H1 (cell line): ENCODE measurements at regions not wholly inside any gene's neighbourhood (a gene's known extent, or its start where the extent isn't known, plus 50 kb on each side); places are given as distances from the start of the nearest gene placed in this dataset.

Source experiments
- CTCF ChIA-PET: fragments of 300-600 bp; sonication (Branson Sonifier 250); formaldehyde crosslinking; loops from one replicate; lab custom pipeline; 2021; ENCODE audit not compliant: partially characterized antibody; lab: Charles Lee
- POLR2A ChIA-PET: fragments of 300-600 bp; sonication (Branson Sonifier 250); formaldehyde crosslinking; loops from one replicate; lab custom pipeline; 2021; ENCODE audit warnings: inconsistent platforms; ENCODE audit not compliant: partially characterized antibody; lab: Charles Lee
- DNase-seq, 2 experiments: peaks; one replicate each; pipeline versions ENCODE4 v3.0.0 to v3.0.0-alpha.2; 2010 to 2022; ENCODE audit warnings: low spot score in 2 of 2, low read depth in 1 of 2, mixed read lengths in 1 of 2
- FAIRE-seq: peaks from 2 replicates; lab custom pipeline; 2011; peaks lifted over from hg19 to GRCh38; lab: Jason Lieb, UNC
- H2AFZ ChIP-seq: 2 replicates; pipeline ENCODE4 v1.8.1; 2012; ENCODE audit warnings: low read length, inconsistent platforms
- H2AK5ac ChIP-seq: 2 replicates; pipeline ENCODE4 v1.6.1; 2013; ENCODE audit warnings: low read depth, low read length
- H2BK120ac ChIP-seq: replicated peaks from 2 replicates; pipeline ENCODE3; 2013; ENCODE audit warnings: low read depth, low read length, inconsistent platforms
- H2BK12ac ChIP-seq: 2 replicates; pipeline ENCODE4 v1.6.1; 2013; ENCODE audit warnings: low read depth, low read length
- H2BK15ac ChIP-seq: 2 replicates; pipeline ENCODE4 v1.6.1; 2013; ENCODE audit warnings: low read length
- H2BK20ac ChIP-seq: 2 replicates; pipeline ENCODE4 v1.6.1; 2013; ENCODE audit warnings: low read length
- H2BK5ac ChIP-seq: 2 replicates; pipeline ENCODE4 v1.6.1; 2013; ENCODE audit warnings: low read depth, low read length
- H3K14ac ChIP-seq: 2 replicates; pipeline ENCODE4 v1.6.1; 2013; ENCODE audit warnings: inconsistent platforms; ENCODE audit not compliant: insufficient read length
- H3K18ac ChIP-seq: 2 replicates; pipeline ENCODE4 v1.6.1; 2013; ENCODE audit warnings: low read length; ENCODE audit errors: extremely low read depth
- H3K23ac ChIP-seq: 2 replicates; pipeline ENCODE4 v1.6.1; 2013; ENCODE audit warnings: inconsistent platforms; ENCODE audit not compliant: insufficient read length
- H3K23me2 ChIP-seq: 2 replicates; pipeline ENCODE4 v1.6.1; 2013; ENCODE audit warnings: low read depth, low read length
- H3K27ac ChIP-seq: 2 replicates; pipeline ENCODE4 v1.6.1; 2011; ENCODE audit warnings: low read depth, low read length, inconsistent platforms
- H3K27me3 ChIP-seq, 4 experiments: replicated peaks in 1 of 4; 1 replicate in 1 of 4; 2 replicates in 3 of 4; pipeline versions ENCODE4 v1.6.1 to v1.8.1; 2011 to 2013; ENCODE audit warnings: low read length in 3 of 4, mild to moderate bottlenecking in 3 of 4, inconsistent platforms in 2 of 4, mixed read lengths in 2 of 4, moderate library complexity in 1 of 4; ENCODE audit not compliant: control insufficient read depth in 3 of 4, insufficient read depth in 3 of 4; ENCODE audit errors: extremely low read depth in 1 of 4
- H3K36me3 ChIP-seq, 4 experiments: 2 replicates each; pipeline versions ENCODE4 v1.6.1 to v1.8.1; 2011 to 2013; ENCODE audit warnings: mild to moderate bottlenecking in 4 of 4, low read length in 3 of 4, moderate library complexity in 2 of 4, control low read depth in 1 of 4, inconsistent platforms in 1 of 4; ENCODE audit not compliant: insufficient read depth in 4 of 4, control insufficient read depth in 2 of 4
- H3K4ac ChIP-seq: replicated peaks from 2 replicates; pipeline ENCODE3; 2013; ENCODE audit warnings: low read length, low read depth, mixed read lengths, inconsistent platforms; ENCODE audit not compliant: insufficient read length
- H3K4me1 ChIP-seq, 4 experiments: replicated peaks in 1 of 4; 1 replicate in 1 of 4; 2 replicates in 3 of 4; pipeline versions ENCODE4 v1.6.1 to v1.8.1; 2011 to 2013; ENCODE audit warnings: low read length in 3 of 4, inconsistent platforms in 2 of 4, mixed read lengths in 1 of 4; ENCODE audit not compliant: insufficient read depth in 4 of 4, control insufficient read depth in 3 of 4
- H3K4me2 ChIP-seq, 2 experiments: 2 replicates each; pipeline versions ENCODE4 v1.6.1 to v1.8.1; 2011 to 2013; ENCODE audit warnings: low read depth in 2 of 2, low read length in 2 of 2, control low read depth in 1 of 2, inconsistent platforms in 1 of 2, mild to moderate bottlenecking in 1 of 2; ENCODE audit not compliant: insufficient read depth in 1 of 2
- H3K4me3 ChIP-seq, 4 experiments: fragments of 200-600, 300-600 bp in 1 of 4; sonication (generic), shearing (Covaris generic), sonication (Bioruptor Twin) in 1 of 4; 2 replicates each; pipeline versions ENCODE4 v1.5.1 to v1.8.1; 2011 to 2016; ENCODE audit warnings: low read length in 4 of 4, low read depth in 3 of 4, control low read depth in 2 of 4, inconsistent platforms in 2 of 4, mild to moderate bottlenecking in 2 of 4, mixed read lengths in 1 of 4, moderate library complexity in 1 of 4; ENCODE audit not compliant: insufficient read depth in 2 of 4; ENCODE audit errors: extremely low read depth in 1 of 4
- H3K56ac ChIP-seq: replicated peaks from 2 replicates; pipeline ENCODE3; 2013; ENCODE audit warnings: low read depth, mild to moderate bottlenecking, mixed read lengths, low read length, inconsistent platforms; ENCODE audit not compliant: insufficient read length
- H3K79me1 ChIP-seq: 2 replicates; pipeline ENCODE4 v1.6.1; 2013; ENCODE audit warnings: low read depth, low read length, control low read depth
- H3K79me2 ChIP-seq, 2 experiments: 2 replicates each; pipeline versions ENCODE4 v1.6.1 to v1.8.1; 2012 to 2013; ENCODE audit warnings: low read length in 2 of 2, mild to moderate bottlenecking in 2 of 2, inconsistent platforms in 1 of 2; ENCODE audit not compliant: insufficient read depth in 2 of 2, control insufficient read depth in 1 of 2
- H3K9ac ChIP-seq, 4 experiments: replicated peaks in 1 of 4; 1 replicate in 1 of 4; 2 replicates in 3 of 4; pipeline versions ENCODE4 v1.6.1 to v1.8.1; 2011 to 2013; ENCODE audit warnings: low read depth in 3 of 4, low read length in 3 of 4, control low read depth in 2 of 4, mild to moderate bottlenecking in 2 of 4, moderate library complexity in 2 of 4, inconsistent platforms in 1 of 4; ENCODE audit errors: extremely low read depth in 1 of 4
- H3K9me3 ChIP-seq, 2 experiments: 2 replicates each; pipeline versions ENCODE4 v1.6.1 to v1.8.1; 2012 to 2013; ENCODE audit warnings: mild to moderate bottlenecking in 2 of 2, moderate library complexity in 2 of 2, control low read depth in 1 of 2, inconsistent platforms in 1 of 2, low read depth in 1 of 2, low read length in 1 of 2, mixed read lengths in 1 of 2; ENCODE audit not compliant: insufficient read depth in 2 of 2
- H4K20me1 ChIP-seq, 2 experiments: replicated peaks in 1 of 2; 2 replicates each; pipeline versions ENCODE3 to v1.8.1; 2011 to 2013; ENCODE audit warnings: inconsistent platforms in 2 of 2, low read length in 2 of 2, mild to moderate bottlenecking in 1 of 2; ENCODE audit not compliant: insufficient read depth in 2 of 2, control insufficient read depth in 1 of 2
- H4K5ac ChIP-seq: 2 replicates; pipeline ENCODE4 v1.6.1; 2013; ENCODE audit warnings: low read length, low read depth, mixed read lengths, inconsistent platforms; ENCODE audit not compliant: insufficient read length
- H4K8ac ChIP-seq: 2 replicates; pipeline ENCODE4 v1.8.0; 2013; ENCODE audit warnings: mild to moderate bottlenecking, moderate library complexity, low read length, inconsistent platforms; ENCODE audit not compliant: insufficient read depth; ENCODE audit errors: extremely low read depth
- H4K91ac ChIP-seq: replicated peaks from 2 replicates; pipeline ENCODE3; 2013; ENCODE audit warnings: low read length, mixed read lengths, inconsistent platforms; ENCODE audit not compliant: insufficient read length
- BCL11A ChIP-seq, 2 experiments: IDR thresholded peaks; one replicate each; pipeline ENCODE4 v1.6.1; 2011; ENCODE audit warnings: low read depth in 2 of 2, low read length in 2 of 2, mild to moderate bottlenecking in 2 of 2
- CHD1 ChIP-seq: IDR thresholded peaks from 2 replicates; pipeline ENCODE4 v1.6.1; 2012; ENCODE audit warnings: low read depth, low read length, improper control_type of control experiment
- CHD2 ChIP-seq: IDR thresholded peaks from 2 replicates; pipeline ENCODE4 v1.6.1; 2012; ENCODE audit warnings: low read length, improper control_type of control experiment
- EZH2 ChIP-seq: fragments of 200-600 bp; sonication (generic); IDR thresholded peaks from 2 replicates; pipeline ENCODE4 v1.7.1; 2012; ENCODE audit warnings: low read depth, mild to moderate bottlenecking, moderate library complexity, low read length, inconsistent platforms; ENCODE audit not compliant: severe bottlenecking
- HDAC6 ChIP-seq: IDR thresholded peaks from one replicate; pipeline ENCODE4 v1.7.1; 2012; ENCODE audit warnings: low read depth, mild to moderate bottlenecking, inconsistent platforms, low read length, moderate library complexity
- KDM5A ChIP-seq: fragments of 200-600 bp; IDR thresholded peaks from 2 replicates; pipeline ENCODE4 v1.7.1; 2012; ENCODE audit warnings: mild to moderate bottlenecking, low read length, inconsistent platforms, mixed read lengths
- NANOG ChIP-seq: IDR thresholded peaks from 2 replicates; pipeline ENCODE4 v1.6.1; 2011; ENCODE audit warnings: low read length, low read depth, mild to moderate bottlenecking, inconsistent platforms; ENCODE audit not compliant: insufficient read depth, poor library complexity, severe bottlenecking
- NRF1 ChIP-seq: IDR thresholded peaks from 2 replicates; pipeline ENCODE4 v1.6.1; 2011; ENCODE audit warnings: mild to moderate bottlenecking, low read depth, low read length, improper control_type of control experiment
- RNF2 ChIP-seq: fragments of 200-900, 300-1000 bp; sonication (generic); IDR thresholded peaks from 2 replicates; pipeline ENCODE4 v1.7.1; 2016; ENCODE audit warnings: borderline replicate concordance, low read depth, mild to moderate bottlenecking, antibody characterized with exemption, low read length; ENCODE audit not compliant: poor library complexity, severe bottlenecking; ENCODE audit errors: missing control alignments
- RXRA ChIP-seq: IDR thresholded peaks from 2 replicates; pipeline ENCODE4 v1.6.1; 2011; ENCODE audit warnings: low read depth, mild to moderate bottlenecking, low read length, moderate library complexity; ENCODE audit not compliant: insufficient read depth
- TAF1 ChIP-seq: IDR thresholded peaks from 2 replicates; pipeline ENCODE4 v1.6.1; 2011; ENCODE audit warnings: mild to moderate bottlenecking, low read depth, low read length
- YY1 ChIP-seq: IDR thresholded peaks from 2 replicates; pipeline ENCODE4 v1.6.1; 2011; ENCODE audit warnings: low read depth, mild to moderate bottlenecking, low read length
- WGBS, 2 experiments: shearing (Covaris generic) in 1 of 2; methylation state at CpG; one replicate each; pipeline versions ENCODE4 v1.1.6 to v1.1.7; 2013 to 2015; ENCODE audit warnings: low lambda C conversion rate in 2 of 2, mixed read lengths in 2 of 2, inconsistent platforms in 1 of 2, low coverage in 1 of 2, missing lambda C conversion rate in 1 of 2; ENCODE audit not compliant: insufficient replicate concordance in 2 of 2, insufficient coverage in 1 of 2, insufficient read length in 1 of 2; ENCODE audit errors: extremely low coverage in 1 of 2, missing lambda C conversion rate in 1 of 2; 5-methylcytosine and 5-hydroxymethylcytosine counted together

GRCh38 chrX:124224528-124224927 lies 107.9 kb upstream of the TEX13D start:
- Histone ChIP-seq H3K27me3 (no peaks in the 10 kb centered on the region; a peak in 1 of 7 replicates), H2BK5ac (no peak overlapping the region), H3K36me3 (no peaks in the 10 kb centered on the region)
- TF ChIP-seq NANOG (no peak), KDM5A (no peak), CHD1 (no peak), HDAC6 (no peak), BCL11A (IDR thresholded peaks at IDR 0.05; ENCODE audit: low read depth in 2 of 2, low read length in 2 of 2) (no peak), CHD2 (no peak), RXRA (no peak), YY1 (no peak), NRF1 (no peak), TAF1 (no peak), EZH2 (no peak), RNF2 (no peak)
- TF ChIP-seq, all 59 proteins: peak for 0
- H3K4me3 ChIP-seq = no peak overlapping the region
- no peak overlapping the region for H3K27ac ChIP-seq
- no peak overlapping the region for H4K5ac ChIP-seq
- peaks cover 0 to 1% (median 0%) of the 10 kb centered on the region in 4 experiments; a peak in 2 of 7 replicates for H3K4me1 ChIP-seq
- 84% methylated on average over 3 of the region's 4 CpGs; no CpG with 5 or more reads in 1 of the 2 experiments for WGBS, 2 experiments
- no peak overlapping the region for H2BK15ac ChIP-seq
- no peaks in the 10 kb centered on the region for H3K23me2 ChIP-seq
- H3K18ac ChIP-seq = no peak overlapping the region
- H3K4ac ChIP-seq = no peak overlapping the region
- H3K23ac ChIP-seq = no peak overlapping the region
- CTCF ChIA-PET = interaction anchor here (0.8 to 2.7 kb wide), 8 partner anchors 9 to 839 kb away, joined by 3 to 19 read pairs (median 4); no protein-coding TSS in a partner anchor
- no peak overlapping the region for H2AFZ ChIP-seq
- no peak overlapping the region for H3K4me2 ChIP-seq
- no peak overlapping the region for H2AK5ac ChIP-seq
- no peak overlapping the region for H4K91ac ChIP-seq
- H3K79me1 ChIP-seq = no peaks in the 10 kb centered on the region
- no peak overlapping the region for H3K56ac ChIP-seq
- DNase-seq (no peak), FAIRE-seq (no peak)
- no peaks in the 10 kb centered on the region for H3K79me2 ChIP-seq
- H2BK12ac ChIP-seq = no peak overlapping the region
- H2BK20ac ChIP-seq = no peak overlapping the region
- no peak overlapping the region for H2BK120ac ChIP-seq
- H3K9me3 ChIP-seq = no peaks in the 10 kb centered on the region
- no peak overlapping the region for H3K9ac ChIP-seq
- H3K14ac ChIP-seq = no peak overlapping the region
- H4K8ac ChIP-seq = no peak overlapping the region
- H4K20me1 ChIP-seq = no peaks in the 10 kb centered on the region
- POLR2A ChIA-PET = no interaction called here
